ENCODE measurements at regions not wholly inside any gene's neighbourhood (a gene's known extent, or its start where the extent isn't known, plus 50 kb on each side); places are given as distances from the start of the nearest gene placed in this dataset.
A peak's percentile ranks its signal among the peaks of the same experiment; 100 is the strongest.

- Histone ChIP-seq H3K4me3 (no peak overlapping the region), H3K27me3 (no peaks in the 10 kb centered on the region), H3K4me1 (peaks cover 25% of the 10 kb centered on the region), H3K27ac (peak overlapping the region; percentile 47), H3K9me3 (no peaks in the 10 kb centered on the region), H3K36me3 (no peaks in the 10 kb centered on the region)
- no peak for DNase-seq (ENCODE audit: extremely low spot score in 2 of 2)
- intact Hi-C loops (cut with DNase I): loop anchor here (5.0 kb wide), 1 partner anchor 1099 kb away; no protein-coding TSS in a partner anchor
- TF ChIP-seq POLR2A (IDR thresholded peaks at IDR 0.05): no peak
- peak; percentile 75 to 89 (median 79) for TF ChIP-seq CTCF (IDR thresholded peaks at IDR 0.05)
- TF ChIP-seq POLR2AphosphoS5 (IDR thresholded peaks at IDR 0.05; ENCODE audit: insufficient read depth in 1 of 2, low read depth in 1 of 2): peak in 1 of 2 donors; percentile 84
These were observed 290.0 kb downstream of the ACTL7B start for GRCh38 chr9:108565651-108566378.

GRCh38 chr9:108562176-108562575, 293.6 kb downstream of the ACTL7B start:
- intact Hi-C loops (cut with DNase I): no loop called here
- no peak for DNase-seq (ENCODE audit: extremely low spot score in 2 of 2)
- H3K27me3 ChIP-seq: no peaks in the 10 kb centered on the region
- H3K27ac ChIP-seq: no peak overlapping the region
- no peak overlapping the region for H3K4me3 ChIP-seq
- H3K4me1 ChIP-seq: peaks cover 25% of the 10 kb centered on the region
- no peaks in the 10 kb centered on the region for H3K36me3 ChIP-seq
- TF ChIP-seq POLR2A (IDR thresholded peaks at IDR 0.05) (no peak), CTCF (IDR thresholded peaks at IDR 0.05) (no peak), POLR2AphosphoS5 (IDR thresholded peaks at IDR 0.05; ENCODE audit: insufficient read depth in 1 of 2, low read depth in 1 of 2) (peak in 1 of 2 donors; percentile 53)
- no peaks in the 10 kb centered on the region for H3K9me3 ChIP-seq

GRCh38 chr9:108559432-108559831, 296.4 kb downstream of the ACTL7B start:
- no peak for TF ChIP-seq POLR2AphosphoS5 (IDR thresholded peaks at IDR 0.05; ENCODE audit: insufficient read depth in 1 of 2, low read depth in 1 of 2)
- TF ChIP-seq POLR2A (IDR thresholded peaks at IDR 0.05): no peak
- no peak for TF ChIP-seq CTCF (IDR thresholded peaks at IDR 0.05)
- intact Hi-C loops (cut with DNase I): no loop called here

GRCh38 chr9:108554831-108555230, 301.0 kb downstream of the ACTL7B start:
- Histone ChIP-seq H3K27ac (no peak overlapping the region), H3K27me3 (no peaks in the 10 kb centered on the region), H3K4me3 (no peak overlapping the region), H3K4me1 (peaks cover 37% of the 10 kb centered on the region), H3K36me3 (no peaks in the 10 kb centered on the region), H3K9me3 (no peaks in the 10 kb centered on the region)
- no peak for DNase-seq (ENCODE audit: extremely low spot score in 2 of 2)
- TF ChIP-seq POLR2A (IDR thresholded peaks at IDR 0.05): no peak
- no peak for TF ChIP-seq POLR2AphosphoS5 (IDR thresholded peaks at IDR 0.05; ENCODE audit: insufficient read depth in 1 of 2, low read depth in 1 of 2)
- no peak for TF ChIP-seq CTCF (IDR thresholded peaks at IDR 0.05)
- intact Hi-C loops (cut with DNase I): no loop called here

More at GRCh38 chr9:108559432-108559831, 296.4 kb downstream of the ACTL7B start:
- no peak for DNase-seq (ENCODE audit: extremely low spot score in 2 of 2)
- Histone ChIP-seq H3K27ac (no peak overlapping the region), H3K9me3 (no peaks in the 10 kb centered on the region), H3K4me1 (peaks cover 4% of the 10 kb centered on the region), H3K4me3 (no peak overlapping the region), H3K36me3 (no peaks in the 10 kb centered on the region), H3K27me3 (no peaks in the 10 kb centered on the region)

- no peak for DNase-seq (ENCODE audit: extremely low spot score in 2 of 2)
- Histone ChIP-seq H3K27ac (peak overlapping the region; percentile 31), H3K36me3 (no peaks in the 10 kb centered on the region), H3K4me3 (no peak overlapping the region), H3K4me1 (peaks cover 40% of the 10 kb centered on the region), H3K9me3 (no peaks in the 10 kb centered on the region), H3K27me3 (no peaks in the 10 kb centered on the region)
- intact Hi-C loops (cut with DNase I): no loop called here
- no peak for TF ChIP-seq CTCF (IDR thresholded peaks at IDR 0.05)
- no peak for TF ChIP-seq POLR2AphosphoS5 (IDR thresholded peaks at IDR 0.05; ENCODE audit: insufficient read depth in 1 of 2, low read depth in 1 of 2)
- no peak for TF ChIP-seq POLR2A (IDR thresholded peaks at IDR 0.05)
These were observed 302.6 kb downstream of the ACTL7B start for GRCh38 chr9:108553111-108553635.

All from vagina (tissue), 2 donors.